ENCODE measurements at regions not wholly inside any gene's neighbourhood (a gene's known extent, or its start where the extent isn't known, plus 50 kb on each side); places are given as distances from the start of the nearest gene placed in this dataset.

- intact Hi-C loops (cut with micrococcal nuclease), result no loop called here
- no peak overlapping the region for H3K9ac ChIP-seq (ENCODE audit: insufficient read depth, low read length, poor library complexity, severe bottlenecking)
- no peaks in the 10 kb centered on the region for H4K20me1 ChIP-seq (ENCODE audit: insufficient read depth, low read length)
- Mint-ChIP-seq H3K4me3 (no peak overlapping the region), H3K27me3 (ENCODE audit: low read depth in 3 of 3) (peaks cover 0 to 3% (median 0%) of the 10 kb centered on the region in 3 donors), H3K36me3 (no peaks in the 10 kb centered on the region), H3K4me1 (no peaks in the 10 kb centered on the region), H3K27ac (no peak overlapping the region), H3K9me3 (peaks cover 0 to 17% (median 6%) of the 10 kb centered on the region in 7 donors)
- no peak overlapping the region for H3K27ac ChIP-seq (ENCODE audit: low read depth in 1 of 2, low read length in 2 of 2)
- no peak overlapping the region for H3K4me2 ChIP-seq (replicated peaks; ENCODE audit: extremely low read depth, low read length, poor library complexity, severe bottlenecking)
- TF ChIP-seq, protein P1, sequence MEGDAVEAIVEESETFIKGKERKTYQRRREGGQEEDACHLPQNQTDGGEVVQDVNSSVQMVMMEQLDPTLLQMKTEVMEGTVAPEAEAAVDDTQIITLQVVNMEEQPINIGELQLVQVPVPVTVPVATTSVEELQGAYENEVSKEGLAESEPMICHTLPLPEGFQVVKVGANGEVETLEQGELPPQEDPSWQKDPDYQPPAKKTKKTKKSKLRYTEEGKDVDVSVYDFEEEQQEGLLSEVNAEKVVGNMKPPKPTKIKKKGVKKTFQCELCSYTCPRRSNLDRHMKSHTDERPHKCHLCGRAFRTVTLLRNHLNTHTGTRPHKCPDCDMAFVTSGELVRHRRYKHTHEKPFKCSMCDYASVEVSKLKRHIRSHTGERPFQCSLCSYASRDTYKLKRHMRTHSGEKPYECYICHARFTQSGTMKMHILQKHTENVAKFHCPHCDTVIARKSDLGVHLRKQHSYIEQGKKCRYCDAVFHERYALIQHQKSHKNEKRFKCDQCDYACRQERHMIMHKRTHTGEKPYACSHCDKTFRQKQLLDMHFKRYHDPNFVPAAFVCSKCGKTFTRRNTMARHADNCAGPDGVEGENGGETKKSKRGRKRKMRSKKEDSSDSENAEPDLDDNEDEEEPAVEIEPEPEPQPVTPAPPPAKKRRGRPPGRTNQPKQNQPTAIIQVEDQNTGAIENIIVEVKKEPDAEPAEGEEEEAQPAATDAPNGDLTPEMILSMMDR (IDR thresholded peaks at IDR 0.05), result no peak
- H3K4me3 ChIP-seq (replicated peaks in 1 of 3; ENCODE audit: low read depth in 2 of 3, low read length in 3 of 3), result no peak overlapping the region
- H3K79me2 ChIP-seq (ENCODE audit: insufficient read depth, low read length), result no peaks in the 10 kb centered on the region
- peaks cover 5 to 6% of the 10 kb centered on the region in 2 donors for H3K9me3 ChIP-seq (replicated peaks in 1 of 2; ENCODE audit: control insufficient read depth in 1 of 2, insufficient read depth in 1 of 2, low read length in 2 of 2)
- H2AFZ ChIP-seq (ENCODE audit: insufficient read depth, low read depth, low read length, poor library complexity, severe bottlenecking), result no peak overlapping the region
- no peaks in the 10 kb centered on the region for H3K36me3 ChIP-seq (replicated peaks in 1 of 2; ENCODE audit: control insufficient read depth in 1 of 2, insufficient read depth in 2 of 2, low read length in 2 of 2)
- no peaks in the 10 kb centered on the region for H3K4me1 ChIP-seq (ENCODE audit: control insufficient read depth in 1 of 2, insufficient read depth in 2 of 2, low read length in 2 of 2)
- H3K27me3 ChIP-seq (ENCODE audit: control insufficient read depth in 2 of 2, insufficient read depth in 2 of 2, low read length in 2 of 2), result no peaks in the 10 kb centered on the region
- DNase-seq, result no peak
- 71% methylated on average over 1 of the region's 2 CpGs for WGBS (ENCODE audit: insufficient coverage)
Observed at GRCh38 chr14:40122968-40123648, 690.9 kb upstream of the FBXO33 start.

DNA sequence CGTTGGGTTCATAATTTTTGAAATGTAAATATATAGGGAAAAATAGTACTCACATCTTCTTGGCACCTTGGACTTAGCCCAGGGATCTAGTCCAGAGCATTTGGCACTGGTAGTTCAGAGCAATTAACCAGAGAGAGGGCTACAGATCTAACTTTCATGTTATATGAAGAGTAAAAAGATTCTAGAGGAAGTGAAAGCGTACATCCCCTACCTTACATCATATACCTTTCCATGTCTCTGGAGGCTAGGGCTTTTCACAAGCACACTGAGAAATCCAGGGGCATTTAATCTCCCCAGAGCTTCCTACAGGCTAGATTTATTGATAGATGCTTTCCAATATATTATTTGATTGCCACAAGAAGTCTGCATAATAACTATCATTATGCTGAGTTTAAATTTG, 687.5 kb upstream of the FBXO33 start:
- Histone ChIP-seq H2AFZ (ENCODE audit: insufficient read depth, low read depth, low read length, poor library complexity, severe bottlenecking) (no peak overlapping the region), H3K4me2 (replicated peaks; ENCODE audit: extremely low read depth, low read length, poor library complexity, severe bottlenecking) (no peak overlapping the region), H3K4me1 (ENCODE audit: control insufficient read depth in 1 of 2, insufficient read depth in 2 of 2, low read length in 2 of 2) (no peaks in the 10 kb centered on the region), H3K4me3 (replicated peaks in 1 of 3; ENCODE audit: low read depth in 2 of 3, low read length in 3 of 3) (no peak overlapping the region), H3K79me2 (ENCODE audit: insufficient read depth, low read length) (no peaks in the 10 kb centered on the region), H3K36me3 (replicated peaks in 1 of 2; ENCODE audit: control insufficient read depth in 1 of 2, insufficient read depth in 2 of 2, low read length in 2 of 2) (no peaks in the 10 kb centered on the region), H3K9me3 (replicated peaks in 1 of 2; ENCODE audit: control insufficient read depth in 1 of 2, insufficient read depth in 1 of 2, low read length in 2 of 2) (peaks cover 0 to 3% of the 10 kb centered on the region in 2 donors), H4K20me1 (ENCODE audit: insufficient read depth, low read length) (no peaks in the 10 kb centered on the region), H3K9ac (ENCODE audit: insufficient read depth, low read length, poor library complexity, severe bottlenecking) (no peak overlapping the region), H3K27ac (ENCODE audit: low read depth in 1 of 2, low read length in 2 of 2) (no peak overlapping the region), H3K27me3 (ENCODE audit: control insufficient read depth in 2 of 2, insufficient read depth in 2 of 2, low read length in 2 of 2) (no peaks in the 10 kb centered on the region)
- no peaks in the 10 kb centered on the region for H3K4me1 Mint-ChIP-seq
- no peaks in the 10 kb centered on the region for H3K36me3 Mint-ChIP-seq
- TF ChIP-seq, protein P1 (IDR thresholded peaks at IDR 0.05), result no peak
- no peak for DNase-seq
- H3K27ac Mint-ChIP-seq, result no peak overlapping the region
- no CpG with 5 or more reads among the region's 2 CpGs for WGBS (ENCODE audit: insufficient coverage)
- H3K9me3 Mint-ChIP-seq, result peaks cover 0 to 11% (median 5%) of the 10 kb centered on the region in 7 donors
- no peak overlapping the region for H3K4me3 Mint-ChIP-seq
- intact Hi-C loops (cut with micrococcal nuclease), result no loop called here
- H3K27me3 Mint-ChIP-seq (ENCODE audit: low read depth in 3 of 3), result peaks cover 0 to 3% (median 0%) of the 10 kb centered on the region in 3 donors
